ENCODE measurements at regions not wholly inside any gene's neighbourhood (a gene's known extent, or its start where the extent isn't known, plus 50 kb on each side); places are given as distances from the start of the nearest gene placed in this dataset.
"Not testable (repeated sequence)": the region's sequence is repeated elsewhere in the genome, so short reads cannot be mapped to it uniquely, and the experiment has no call there.

GRCh38 chr5:106019261-106019660 lies 1651.5 kb downstream of the EFNA5 start:
- DNase-seq (ENCODE audit: low read depth in 2 of 2), result no peak

GRCh38 chr5:106017243-106017857 lies 1653.4 kb downstream of the EFNA5 start:
- no peak for DNase-seq (ENCODE audit: low read depth in 2 of 2)

GRCh38 chr5:106014262-106014661 lies 1656.5 kb downstream of the EFNA5 start:
- DNase-seq (ENCODE audit: low read depth in 2 of 2), result no peak

- no peak for DNase-seq (ENCODE audit: low read depth in 2 of 2)
These were observed 1664.5 kb downstream of the EFNA5 start for GRCh38 chr5:106006242-106006641.

GRCh38 chr5:105998991-105999390 lies 1671.7 kb downstream of the EFNA5 start:
- DNase-seq (ENCODE audit: low read depth in 2 of 2), result not testable (repeated sequence)

GRCh38 chr5:105993027-105993426 lies 1677.7 kb downstream of the EFNA5 start:
- no peak for DNase-seq (ENCODE audit: low read depth in 2 of 2)

- no peak for DNase-seq (ENCODE audit: low read depth in 2 of 2)
These were observed 1688.2 kb downstream of the EFNA5 start for GRCh38 chr5:105982526-105982925.

GRCh38 chr5:105978011-105978410 lies 1692.7 kb downstream of the EFNA5 start:
- no peak for DNase-seq (ENCODE audit: low read depth in 2 of 2)

- DNase-seq (ENCODE audit: low read depth in 2 of 2), result no peak
These were observed 1693.6 kb downstream of the EFNA5 start for GRCh38 chr5:105977163-105977562.

GRCh38 chr5:105970919-105971318 lies 1699.8 kb downstream of the EFNA5 start:
- no peak for DNase-seq (ENCODE audit: low read depth in 2 of 2)

GRCh38 chr5:105968981-105969380 lies 1701.8 kb downstream of the EFNA5 start:
- DNase-seq (ENCODE audit: low read depth in 2 of 2), result no peak

- no peak for DNase-seq (ENCODE audit: low read depth in 2 of 2)
These were observed 1707.0 kb downstream of the EFNA5 start for GRCh38 chr5:105963696-105964255.

- no peak for DNase-seq (ENCODE audit: low read depth in 2 of 2)
These were observed 1709.2 kb downstream of the EFNA5 start for GRCh38 chr5:105961572-105961971.

- DNase-seq (ENCODE audit: low read depth in 2 of 2), result no peak
These were observed 1714.1 kb downstream of the EFNA5 start for GRCh38 chr5:105956456-105957196.

GRCh38 chr5:105954341-105954740 lies 1716.4 kb downstream of the EFNA5 start:
- DNase-seq (ENCODE audit: low read depth in 2 of 2), result no peak

- DNase-seq (ENCODE audit: low read depth in 2 of 2), result no peak
These were observed 1717.1 kb downstream of the EFNA5 start for GRCh38 chr5:105953616-105954015.

- no peak for DNase-seq (ENCODE audit: low read depth in 2 of 2)
These were observed 1717.9 kb downstream of the EFNA5 start for GRCh38 chr5:105952875-105953274.

- no peak for DNase-seq (ENCODE audit: low read depth in 2 of 2)
These were observed 1723.3 kb downstream of the EFNA5 start for GRCh38 chr5:105947461-105947860.

- DNase-seq (ENCODE audit: low read depth in 2 of 2), result no peak
These were observed 1725.3 kb downstream of the EFNA5 start for GRCh38 chr5:105945203-105945972.

- DNase-seq (ENCODE audit: low read depth in 2 of 2), result no peak
These were observed 1730.6 kb downstream of the EFNA5 start for GRCh38 chr5:105940181-105940580.

- DNase-seq (ENCODE audit: low read depth in 2 of 2), result no peak
These were observed 1736.6 kb downstream of the EFNA5 start for GRCh38 chr5:105934171-105934570.

- no peak for DNase-seq (ENCODE audit: low read depth in 2 of 2)
These were observed 1738.8 kb downstream of the EFNA5 start for GRCh38 chr5:105931881-105932421.
